HG03045 (cell line): ENCODE measurements at regions not wholly inside any gene's neighbourhood (a gene's known extent, or its start where the extent isn't known, plus 50 kb on each side); places are given as distances from the start of the nearest gene placed in this dataset.
"Not testable (repeated sequence)": the region's sequence is repeated elsewhere in the genome, so short reads cannot be mapped to it uniquely, and the experiment has no call there.

ENCODE experiments used
- ATAC-seq: cut with Tn5 transposase; IDR thresholded peaks from one replicate; pipeline ENCODE4 v1.9.1; 2021; ENCODE audit warnings: mild to moderate bottlenecking, moderate library complexity; ENCODE audit not compliant: unreplicated experiment

DNA sequence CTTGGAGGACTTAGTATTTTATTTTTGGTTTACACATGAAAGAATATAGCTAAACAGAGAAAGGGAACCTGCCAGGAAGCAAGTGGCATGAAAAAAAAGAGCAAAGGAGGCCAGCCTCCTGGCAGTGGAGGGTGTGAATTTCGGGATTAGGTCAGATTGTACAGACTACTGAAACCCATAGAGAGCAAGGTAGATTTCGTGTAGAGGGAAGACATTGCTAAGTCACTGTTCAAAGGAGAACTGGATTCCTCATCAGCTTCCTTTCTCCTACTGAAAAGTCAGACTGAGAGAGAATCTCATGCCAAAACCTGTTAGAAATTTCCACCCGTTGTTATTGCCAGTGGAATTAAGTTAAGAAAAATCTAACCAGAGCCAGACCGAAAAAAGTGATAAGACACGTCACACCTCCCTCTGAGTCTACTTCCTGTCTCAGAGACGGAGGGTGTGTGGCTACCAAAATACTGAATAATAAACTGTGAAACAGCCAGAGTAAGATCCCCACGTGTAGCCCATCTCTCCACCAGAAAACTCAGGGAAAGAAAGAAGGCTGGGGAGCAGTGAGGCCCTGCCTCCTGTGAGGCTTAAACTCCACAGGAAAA is 118.8 kb downstream of the SKIDA1 start:
- no peak for ATAC-seq

GRCh38 chr10:21405981-21406380 is 119.5 kb downstream of the SKIDA1 start:
- no peak for ATAC-seq

DNA sequence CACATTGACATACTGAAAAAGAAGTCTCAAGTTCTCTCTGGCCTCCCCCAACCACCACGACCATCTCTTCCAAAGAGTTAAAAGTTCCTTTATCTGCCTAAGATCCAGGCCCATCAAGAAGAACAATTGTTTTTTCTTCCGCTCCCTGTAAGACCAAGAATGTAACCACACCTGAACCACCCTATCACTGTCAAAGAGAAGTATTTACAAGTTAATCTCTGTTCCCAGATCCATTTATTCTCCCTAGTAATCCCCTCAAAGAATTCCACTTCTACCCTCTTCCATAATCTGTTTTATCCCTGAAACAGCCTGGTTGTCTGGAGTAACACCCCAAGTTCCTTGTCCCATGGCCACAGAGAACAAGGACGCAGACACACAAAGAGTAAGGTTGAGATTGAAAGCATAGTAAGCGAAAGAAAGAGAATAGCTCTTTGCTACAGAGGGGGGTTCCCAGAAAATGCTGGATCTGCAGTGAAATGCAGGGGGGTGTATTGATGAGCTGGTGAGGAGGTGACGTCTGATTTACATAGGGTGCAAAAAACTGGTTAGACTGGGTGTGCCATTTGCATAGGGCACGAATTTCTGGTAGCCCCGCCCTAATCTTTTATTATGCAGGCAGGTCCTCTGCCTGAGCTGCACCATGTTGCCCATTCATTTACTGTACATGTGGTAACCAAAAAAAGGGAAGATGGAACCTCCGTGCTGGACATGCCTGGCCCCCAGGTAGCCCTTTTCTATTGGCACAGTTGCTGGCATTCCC is 122.0 kb downstream of the SKIDA1 start:
- no peak for ATAC-seq

- ATAC-seq: no peak
Measured at GRCh38 chr10:21402606-21403083, 122.8 kb downstream of the SKIDA1 start.

DNA sequence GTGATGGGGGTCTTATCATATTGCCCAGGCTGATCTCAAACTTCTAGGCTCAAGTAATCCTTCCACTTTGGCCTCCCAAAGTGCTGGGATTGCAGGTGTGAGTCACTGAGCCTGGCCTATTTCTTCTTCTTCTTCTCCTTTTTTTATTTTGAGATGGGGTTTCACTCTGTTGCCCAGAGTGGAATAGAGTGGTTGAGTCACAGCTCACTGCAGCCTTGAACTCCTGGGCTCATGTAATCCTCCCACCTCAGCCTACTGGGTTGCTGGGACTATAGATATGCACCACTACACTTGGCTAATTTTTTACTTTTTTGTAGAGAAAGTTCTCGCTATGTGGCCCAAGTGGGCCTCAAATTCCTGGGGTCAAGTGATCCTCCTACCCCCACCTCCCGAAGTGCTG is 124.3 kb downstream of the SKIDA1 start:
- no peak for ATAC-seq

GRCh38 chr10:21399392-21400035 is 126.0 kb downstream of the SKIDA1 start:
- no peak for ATAC-seq

DNA sequence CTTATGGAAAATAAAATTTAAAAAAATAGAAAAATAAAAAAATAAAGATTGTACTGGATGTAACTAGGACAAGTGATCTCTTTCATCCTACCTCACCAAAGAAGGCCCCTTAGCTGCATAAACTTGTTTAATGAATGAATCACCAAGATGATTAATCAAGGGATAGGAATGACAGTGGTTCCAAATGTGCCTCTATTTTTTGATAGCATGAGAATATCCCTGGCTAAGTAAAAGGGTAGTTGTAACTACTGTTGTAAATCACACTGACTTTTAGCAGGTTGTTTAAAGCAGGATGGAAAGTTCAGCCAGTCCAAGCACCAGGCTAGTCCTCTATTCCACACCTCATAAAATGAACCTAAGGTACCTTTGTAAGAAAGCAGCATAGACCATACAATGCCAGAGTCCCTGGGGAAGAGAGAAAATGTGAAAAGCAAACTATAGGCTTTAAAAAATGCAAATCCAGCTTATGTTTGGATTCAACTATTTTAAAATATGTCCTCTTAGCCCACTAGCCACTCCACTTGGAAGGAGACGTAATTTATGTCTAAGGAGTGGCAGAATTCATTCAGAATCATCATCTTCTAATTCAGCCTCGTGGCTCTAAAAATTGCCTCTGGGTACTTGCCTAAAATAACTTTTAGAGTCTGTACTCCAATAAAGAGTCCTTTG is 126.8 kb downstream of the SKIDA1 start:
- ATAC-seq: no peak

DNA sequence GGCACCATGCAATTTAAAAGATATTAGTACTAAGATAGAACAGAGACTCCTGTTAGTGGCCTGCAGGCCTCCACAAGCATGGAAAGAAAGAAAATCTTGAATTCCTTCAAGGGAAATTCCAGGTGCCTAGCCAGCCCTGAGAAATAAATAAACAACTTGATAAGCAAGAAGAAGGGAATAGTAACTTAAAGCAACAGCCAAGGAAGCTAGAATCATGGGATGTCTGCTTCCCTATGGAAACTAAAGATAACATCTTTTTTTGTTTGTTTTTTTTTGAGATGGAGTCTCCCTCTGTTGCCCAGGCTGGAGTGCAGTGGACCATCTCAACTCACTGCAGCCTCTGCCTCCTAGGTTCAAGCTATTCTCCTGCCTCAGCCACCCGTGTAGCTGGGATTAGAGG is 128.6 kb downstream of the SKIDA1 start:
- no peak for ATAC-seq

GRCh38 chr10:21393931-21394330 is 131.6 kb downstream of the SKIDA1 start:
- no peak for ATAC-seq

GRCh38 chr10:21388589-21388988 is 136.9 kb downstream of the SKIDA1 start:
- ATAC-seq: no peak

- ATAC-seq: no peak
Measured at GRCh38 chr10:21387868-21388267, 137.6 kb downstream of the SKIDA1 start.

GRCh38 chr10:21385996-21386585 is 139.4 kb downstream of the SKIDA1 start:
- no peak for ATAC-seq

DNA sequence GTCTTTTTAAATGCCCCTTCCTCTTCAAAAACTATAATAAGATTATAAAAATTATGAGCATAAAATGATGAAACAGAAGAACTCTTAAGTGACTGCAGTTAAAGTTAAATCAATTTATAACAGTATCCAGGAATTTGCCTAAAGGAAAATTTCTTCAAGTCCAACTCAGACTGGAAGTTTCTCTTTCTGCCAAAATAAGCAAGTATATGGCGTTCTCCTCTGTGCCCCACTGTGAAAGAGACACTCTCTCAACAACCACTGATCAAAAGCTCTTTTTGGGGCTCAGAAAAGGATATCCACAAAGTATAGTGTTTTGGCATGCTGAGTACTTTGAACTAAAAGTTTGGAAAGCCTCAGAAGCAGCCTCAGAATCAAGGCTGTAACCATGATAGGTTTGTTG is 139.9 kb downstream of the SKIDA1 start:
- no peak for ATAC-seq

- no peak for ATAC-seq
Measured at GRCh38 chr10:21379143-21379542, 146.3 kb downstream of the SKIDA1 start.

DNA sequence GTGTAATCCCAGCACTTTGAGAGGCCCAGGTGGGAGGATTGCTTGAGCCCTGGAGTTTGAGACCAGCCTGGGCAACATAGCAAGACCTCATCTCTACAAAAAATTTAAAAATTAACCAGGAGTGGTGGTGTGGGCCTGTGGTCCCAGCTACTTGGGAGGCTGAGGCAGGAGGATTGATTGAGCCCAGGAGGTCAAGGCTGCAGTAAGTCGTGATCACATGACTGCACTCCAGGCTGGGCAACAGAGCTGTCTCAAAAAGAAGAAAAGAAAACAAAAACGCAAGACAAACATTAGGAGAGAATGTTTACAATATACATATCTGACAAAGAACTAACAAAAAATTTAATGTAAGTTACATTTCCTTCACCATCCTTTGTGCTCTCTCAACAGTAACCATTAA is 150.2 kb downstream of the SKIDA1 start:
- not testable (repeated sequence) for ATAC-seq

- ATAC-seq: not testable (repeated sequence)
Measured at GRCh38 chr10:21373881-21374280, 151.6 kb downstream of the SKIDA1 start.

DNA sequence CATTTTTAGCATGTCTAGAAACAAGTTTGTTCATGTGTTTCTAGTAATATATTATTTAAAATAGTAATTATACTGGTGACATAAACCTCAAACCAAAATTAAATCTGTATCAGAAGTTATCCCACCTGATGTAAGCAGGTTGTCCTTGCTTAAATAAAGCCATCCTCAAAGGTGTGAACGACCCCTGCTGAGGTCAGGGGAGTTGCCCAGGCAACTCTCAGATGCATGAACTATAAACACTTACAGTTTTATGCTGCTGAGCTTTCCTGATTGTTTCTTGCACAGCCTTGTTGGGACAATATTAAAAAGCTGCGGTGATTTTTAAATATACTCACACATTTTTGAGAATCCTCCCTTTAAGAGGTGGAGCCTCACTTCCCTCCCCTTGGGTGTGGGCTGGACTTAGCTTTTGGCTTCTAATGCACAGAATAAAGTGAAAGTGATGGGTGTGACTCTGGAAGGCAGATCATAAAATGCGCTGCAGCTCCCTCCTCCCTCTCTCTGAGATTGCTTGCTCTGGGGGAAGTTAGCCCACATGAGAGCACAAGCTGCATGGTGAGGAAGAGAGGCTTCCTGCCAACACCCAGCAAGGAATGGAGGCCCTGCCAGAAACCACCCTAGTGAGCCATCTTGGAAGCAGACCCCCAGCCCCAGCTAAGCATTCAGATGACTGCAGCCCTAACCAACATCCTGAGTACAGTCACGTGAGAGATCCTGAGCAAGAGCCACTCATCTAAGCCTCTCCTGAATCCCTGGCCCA is 152.7 kb downstream of the SKIDA1 start:
- no peak for ATAC-seq

- no peak for ATAC-seq
Measured at GRCh38 chr10:21369697-21370096, 155.8 kb downstream of the SKIDA1 start.

GRCh38 chr10:21368728-21369425 is 156.6 kb downstream of the SKIDA1 start:
- no peak for ATAC-seq
